ENCODE measurements at regions not wholly inside any gene's neighbourhood (a gene's known extent, or its start where the extent isn't known, plus 50 kb on each side); places are given as distances from the start of the nearest gene placed in this dataset.

DNA sequence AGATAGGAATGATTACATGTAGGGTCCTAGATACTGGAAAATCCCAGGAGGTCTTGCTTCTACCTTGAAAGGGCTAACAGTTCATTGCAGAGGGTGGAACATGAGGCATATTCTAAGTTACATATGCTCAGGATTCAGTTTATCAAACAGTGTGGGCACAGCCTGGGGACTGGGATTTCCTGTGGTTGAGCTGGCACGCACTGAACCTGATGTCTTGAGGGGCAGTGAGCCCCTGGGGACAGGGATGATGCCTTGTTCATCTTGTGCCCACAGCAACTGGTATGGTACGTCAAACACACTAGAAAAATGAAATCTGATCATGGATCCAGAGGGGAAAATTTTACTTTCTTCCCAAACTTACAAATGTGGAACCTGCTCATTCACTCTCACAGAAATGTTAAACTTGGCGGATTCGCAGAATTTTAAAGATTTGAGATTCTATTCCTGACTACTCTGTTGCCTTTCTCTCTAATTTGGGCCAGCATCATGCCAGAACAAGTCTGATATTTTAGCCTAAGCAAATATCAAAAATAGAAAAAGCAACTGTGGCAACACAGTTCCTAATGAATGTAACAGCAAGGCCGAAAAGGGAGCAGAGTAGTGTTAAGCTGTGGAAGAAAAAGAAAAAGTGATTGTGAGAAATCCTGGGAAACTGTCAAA is 68.2 kb upstream of the COL24A1 start:
- H2AFZ ChIP-seq (ENCODE audit: low read depth, low read length): no peak overlapping the region
- H3K27me3 ChIP-seq (ENCODE audit: insufficient read depth, low read length): no peaks in the 10 kb centered on the region
- no peak overlapping the region for H3K4me3 ChIP-seq (ENCODE audit: low read length)
- no peaks in the 10 kb centered on the region for H3K36me3 ChIP-seq (ENCODE audit: insufficient read depth, low read length)
- H3K4me1 ChIP-seq (ENCODE audit: insufficient read depth, low read length): peaks cover 20% of the 10 kb centered on the region
- no peaks in the 10 kb centered on the region for H3K9me3 ChIP-seq (ENCODE audit: low read length)

DNA sequence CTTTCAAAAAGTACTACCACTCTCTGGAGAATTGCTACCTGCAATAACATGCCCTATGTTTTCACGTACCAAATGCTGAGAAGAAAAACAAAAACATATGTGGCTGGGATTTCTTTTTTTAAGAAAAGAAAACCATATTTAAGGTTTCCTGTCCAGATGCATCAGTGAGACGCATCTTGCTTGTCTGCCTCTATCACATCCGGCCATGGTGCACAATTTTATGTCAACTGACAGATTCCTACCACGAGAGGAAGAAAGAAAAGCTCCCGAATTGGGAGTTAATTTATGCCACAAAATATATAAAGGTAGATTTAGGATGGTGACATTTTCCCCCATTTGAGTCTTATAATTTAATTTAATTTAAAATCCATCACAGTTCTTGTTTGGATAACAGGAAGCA is 62.3 kb upstream of the COL24A1 start:
- Histone ChIP-seq H3K36me3 (ENCODE audit: insufficient read depth, low read length) (no peaks in the 10 kb centered on the region), H3K4me3 (ENCODE audit: low read length) (no peak overlapping the region), H3K4me1 (ENCODE audit: insufficient read depth, low read length) (no peaks in the 10 kb centered on the region), H2AFZ (ENCODE audit: low read depth, low read length) (no peak overlapping the region), H3K27me3 (ENCODE audit: insufficient read depth, low read length) (no peaks in the 10 kb centered on the region), H3K9me3 (ENCODE audit: low read length) (no peaks in the 10 kb centered on the region)

DNA sequence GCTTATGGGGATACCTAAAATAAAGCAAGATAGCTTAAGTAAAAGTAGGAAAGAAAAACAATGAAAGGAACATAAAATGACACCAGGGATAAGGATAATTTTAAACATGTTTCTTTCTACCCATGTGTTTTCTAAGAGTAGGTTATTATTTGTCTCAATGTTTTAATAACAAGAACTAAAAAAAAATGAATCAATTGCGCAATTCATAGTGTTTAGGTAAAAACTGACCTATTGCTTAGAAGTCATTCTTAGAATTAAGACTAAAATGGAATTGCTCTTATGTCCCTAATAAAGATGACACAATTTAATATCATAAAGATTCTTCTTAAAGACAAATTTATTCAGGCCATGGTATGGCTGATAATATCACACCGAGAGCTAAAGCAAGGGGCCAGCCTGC is 58.0 kb upstream of the COL24A1 start:
- Histone ChIP-seq H3K4me3 (ENCODE audit: low read length) (no peak overlapping the region), H3K4me1 (ENCODE audit: insufficient read depth, low read length) (no peaks in the 10 kb centered on the region), H2AFZ (ENCODE audit: low read depth, low read length) (no peak overlapping the region), H3K9me3 (ENCODE audit: low read length) (no peaks in the 10 kb centered on the region), H3K36me3 (ENCODE audit: insufficient read depth, low read length) (no peaks in the 10 kb centered on the region), H3K27me3 (ENCODE audit: insufficient read depth, low read length) (no peaks in the 10 kb centered on the region)

DNA sequence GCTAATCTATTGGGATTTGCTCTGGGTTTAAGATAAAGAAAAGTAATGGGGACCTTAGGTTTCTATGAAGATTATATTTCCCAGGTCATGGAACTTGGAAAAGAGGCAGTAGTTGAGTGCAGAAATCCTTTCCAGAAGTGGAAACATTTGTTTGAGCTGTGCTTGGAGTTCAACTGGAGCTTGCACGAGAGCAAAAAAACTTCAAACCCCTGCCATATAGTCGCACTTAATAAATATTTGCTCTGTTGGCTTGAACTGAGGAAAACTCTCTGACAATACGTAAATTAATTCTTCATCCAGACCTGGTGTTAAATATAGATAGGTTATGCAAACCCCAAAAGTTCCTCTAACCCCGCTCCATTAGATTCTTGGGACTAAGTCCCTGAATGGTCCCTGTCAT is 52.8 kb upstream of the COL24A1 start:
- no peak overlapping the region for H3K4me3 ChIP-seq (ENCODE audit: low read length)
- H3K27me3 ChIP-seq (ENCODE audit: insufficient read depth, low read length): no peaks in the 10 kb centered on the region
- peaks cover 4% of the 10 kb centered on the region for H3K4me1 ChIP-seq (ENCODE audit: insufficient read depth, low read length)
- H3K9me3 ChIP-seq (ENCODE audit: low read length): no peaks in the 10 kb centered on the region
- H3K36me3 ChIP-seq (ENCODE audit: insufficient read depth, low read length): no peaks in the 10 kb centered on the region
- no peak overlapping the region for H2AFZ ChIP-seq (ENCODE audit: low read depth, low read length)

DNA sequence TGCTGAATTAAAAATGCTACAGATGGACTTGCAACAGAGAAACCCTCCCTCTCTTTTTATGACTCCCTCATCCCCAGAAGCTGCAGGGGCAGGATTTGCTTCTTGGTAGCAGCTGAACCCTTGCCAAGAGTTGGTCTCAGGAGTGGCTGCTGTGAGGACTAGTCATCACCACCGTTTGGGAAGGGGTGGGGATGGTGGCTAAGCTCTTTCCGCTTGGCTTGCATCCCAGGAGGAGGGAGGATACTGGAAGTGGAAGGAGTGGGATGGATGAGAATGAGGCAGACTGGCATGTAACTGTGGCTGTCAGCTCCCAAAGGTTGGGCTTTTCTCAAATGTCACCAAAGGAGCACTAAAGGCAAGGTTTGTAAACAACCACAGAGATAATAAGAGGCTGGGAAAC is 50.8 kb upstream of the COL24A1 start:
- no peaks in the 10 kb centered on the region for H3K36me3 ChIP-seq (ENCODE audit: insufficient read depth, low read length)
- H3K4me3 ChIP-seq (ENCODE audit: low read length): no peak overlapping the region
- no peak overlapping the region for H2AFZ ChIP-seq (ENCODE audit: low read depth, low read length)
- peaks cover 15% of the 10 kb centered on the region for H3K4me1 ChIP-seq (ENCODE audit: insufficient read depth, low read length)
- no peaks in the 10 kb centered on the region for H3K9me3 ChIP-seq (ENCODE audit: low read length)
- H3K27me3 ChIP-seq (ENCODE audit: insufficient read depth, low read length): no peaks in the 10 kb centered on the region
